HEK293T (cell line): ENCODE measurements at regions not wholly inside any gene's neighbourhood (a gene's known extent, or its start where the extent isn't known, plus 50 kb on each side); places are given as distances from the start of the nearest gene placed in this dataset.

Source experiments
- CTCF ChIA-PET: fragments of 350-600 bp; formaldehyde crosslinking; extraction: SDS; loops from one replicate; lab custom pipeline; 2021; ENCODE audit warnings: antibody characterized with exemption, inconsistent platforms; lab: Yijun Ruan, JAX
- POLR2A ChIA-PET: fragments of 350-600 bp; formaldehyde crosslinking; extraction: SDS; loops from one replicate; lab custom pipeline; 2020; ENCODE audit warnings: antibody characterized with exemption, inconsistent platforms; lab: Yijun Ruan, JAX
- DNase-seq: peaks from one replicate; pipeline ENCODE4 v3.0.0; 2012; ENCODE audit warnings: mixed read lengths; ENCODE audit errors: extremely low spot score
- ARNT ChIP-seq: fragments of 450-650 bp; IDR thresholded peaks from 2 replicates; pipeline ENCODE4 v1.6.1; 2017; ENCODE audit warnings: mild to moderate bottlenecking
- BHLHE40 ChIP-seq: fragments of 450-650 bp; IDR thresholded peaks from 2 replicates; pipeline ENCODE4 v1.6.1; 2016; ENCODE audit warnings: mild to moderate bottlenecking, moderate library complexity, borderline replicate concordance
- CTBP1 ChIP-seq: fragments of 450-650 bp; IDR thresholded peaks from 2 replicates; pipeline ENCODE4 v1.6.1; 2016; ENCODE audit warnings: borderline replicate concordance
- ELF4 ChIP-seq: fragments of 450-650 bp; IDR thresholded peaks from 2 replicates; pipeline ENCODE4 v1.6.1; 2017; ENCODE audit warnings: antibody characterized with exemption
- FOXA1 ChIP-seq: fragments of 450-650 bp; IDR thresholded peaks from 2 replicates; pipeline ENCODE4 v1.6.1; 2016; ENCODE audit warnings: mild to moderate bottlenecking
- FOXK2 ChIP-seq: fragments of 450-650 bp; IDR thresholded peaks from 2 replicates; pipeline ENCODE4 v1.6.1; 2016; ENCODE audit warnings: mild to moderate bottlenecking
- FOXM1 ChIP-seq: fragments of 450-650 bp; IDR thresholded peaks from 2 replicates; pipeline ENCODE4 v1.6.1; 2017; ENCODE audit warnings: mild to moderate bottlenecking, borderline replicate concordance
- HDGF ChIP-seq: fragments of 450-650 bp; IDR thresholded peaks from 2 replicates; pipeline ENCODE4 v1.6.1; 2017; ENCODE audit warnings: antibody characterized with exemption, borderline replicate concordance
- L3MBTL2 ChIP-seq: fragments of 450-650 bp; conservative IDR thresholded peaks from 2 replicates; pipeline ENCODE4 v1.6.1; 2016; ENCODE audit warnings: mild to moderate bottlenecking
- LEF1 ChIP-seq: fragments of 450-650 bp; IDR thresholded peaks from 2 replicates; pipeline ENCODE4 v1.6.1; 2017; ENCODE audit warnings: mild to moderate bottlenecking, borderline replicate concordance
- NFRKB ChIP-seq: fragments of 450-650 bp; IDR thresholded peaks from 2 replicates; pipeline ENCODE4 v1.6.1; 2016; ENCODE audit warnings: mild to moderate bottlenecking, moderate library complexity
- SP1 ChIP-seq: fragments of 450-650 bp; IDR thresholded peaks from 2 replicates; pipeline ENCODE4 v1.6.1; 2017
- SUZ12 ChIP-seq: fragments of 450-650 bp; IDR thresholded peaks from 2 replicates; pipeline ENCODE4 v1.6.1; 2016; ENCODE audit warnings: mild to moderate bottlenecking
- TARDBP ChIP-seq: fragments of 450-650 bp; IDR thresholded peaks from 2 replicates; pipeline ENCODE4 v1.6.1; 2016
- ZNF384 ChIP-seq: fragments of 450-650 bp; IDR thresholded peaks from 2 replicates; pipeline ENCODE4 v1.6.1; 2016
- TF ChIP-seq, protein P1 (sequence below): fragments of 450-650 bp; IDR thresholded peaks from 2 replicates; pipeline ENCODE4 v1.6.1; 2016

GRCh38 chr6:92840246-92840930 is 579.0 kb downstream of the EPHA7 start:
- no peak for TF ChIP-seq ZNF384
- TF ChIP-seq NFRKB: no peak
- TF ChIP-seq BHLHE40: no peak
- TF ChIP-seq ARNT: no peak
- TF ChIP-seq, protein P1, sequence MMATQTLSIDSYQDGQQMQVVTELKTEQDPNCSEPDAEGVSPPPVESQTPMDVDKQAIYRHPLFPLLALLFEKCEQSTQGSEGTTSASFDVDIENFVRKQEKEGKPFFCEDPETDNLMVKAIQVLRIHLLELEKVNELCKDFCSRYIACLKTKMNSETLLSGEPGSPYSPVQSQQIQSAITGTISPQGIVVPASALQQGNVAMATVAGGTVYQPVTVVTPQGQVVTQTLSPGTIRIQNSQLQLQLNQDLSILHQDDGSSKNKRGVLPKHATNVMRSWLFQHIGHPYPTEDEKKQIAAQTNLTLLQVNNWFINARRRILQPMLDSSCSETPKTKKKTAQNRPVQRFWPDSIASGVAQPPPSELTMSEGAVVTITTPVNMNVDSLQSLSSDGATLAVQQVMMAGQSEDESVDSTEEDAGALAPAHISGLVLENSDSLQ: no peak
- no peak for TF ChIP-seq SP1
- TF ChIP-seq FOXM1: no peak
- TF ChIP-seq SUZ12: no peak
- no peak for TF ChIP-seq ELF4
- TF ChIP-seq LEF1: no peak
- TF ChIP-seq FOXK2: no peak
- no peak for TF ChIP-seq HDGF
- no peak for TF ChIP-seq FOXA1
- no peak for TF ChIP-seq L3MBTL2
- no peak for TF ChIP-seq CTBP1
- no peak for TF ChIP-seq TARDBP
- POLR2A ChIA-PET: no interaction called here
- CTCF ChIA-PET: no interaction called here
- no peak for DNase-seq

DNA sequence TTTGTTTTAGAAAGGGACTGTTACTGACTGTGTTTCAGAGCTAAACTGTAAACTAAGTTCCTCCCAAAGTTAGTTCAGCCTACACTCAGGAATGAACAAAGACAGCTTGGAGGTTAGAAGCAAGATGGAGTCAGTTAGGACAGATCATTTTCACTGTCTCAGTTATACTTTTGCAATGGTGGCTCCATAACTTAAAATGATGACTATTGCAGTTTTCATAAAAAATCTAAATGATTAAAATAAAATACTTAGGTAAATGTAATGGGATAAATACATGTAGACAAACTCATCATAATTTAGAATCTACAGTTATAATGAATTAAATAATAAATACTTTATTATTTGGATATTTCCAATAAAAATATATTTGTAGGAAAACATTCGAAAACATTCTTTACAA is 590.6 kb downstream of the EPHA7 start:
- ChIA-PET CTCF (no interaction called here), POLR2A (no interaction called here)
- TF ChIP-seq TARDBP (no peak), FOXK2 (no peak), CTBP1 (no peak), ZNF384 (no peak), NFRKB (no peak), HDGF (no peak), SUZ12 (no peak), LEF1 (no peak), FOXM1 (no peak), FOXA1 (no peak)
- TF ChIP-seq, protein P1: no peak
- no peak for DNase-seq

- POLR2A ChIA-PET: no interaction called here
- no peak for DNase-seq
- no peak for TF ChIP-seq TARDBP
- no peak for TF ChIP-seq LEF1
- TF ChIP-seq NFRKB: no peak
- TF ChIP-seq ELF4: no peak
- no peak for TF ChIP-seq ZNF384
- no peak for TF ChIP-seq FOXK2
- TF ChIP-seq, protein P1: no peak
- no peak for TF ChIP-seq SP1
- no peak for TF ChIP-seq ARNT
- no peak for TF ChIP-seq CTBP1
- no peak for TF ChIP-seq FOXA1
- TF ChIP-seq SUZ12: no peak
- CTCF ChIA-PET: interaction anchor here (0.7 to 1.3 kb wide), 2 partner anchors 17 to 20 kb away, joined by 3 to 7 read pairs; no protein-coding TSS in a partner anchor
Observed at GRCh38 chr6:92827104-92827503, 592.3 kb downstream of the EPHA7 start.

GRCh38 chr6:92826633-92827032 is 592.7 kb downstream of the EPHA7 start:
- ChIA-PET CTCF (interaction anchor here (0.7 to 1.3 kb wide), 2 partner anchors 16 to 20 kb away, joined by 3 to 7 read pairs; no protein-coding TSS in a partner anchor), POLR2A (no interaction called here)
- TF ChIP-seq L3MBTL2: no peak
- TF ChIP-seq TARDBP: no peak
- no peak for TF ChIP-seq ZNF384
- no peak for TF ChIP-seq FOXA1
- TF ChIP-seq, protein P1: no peak
- TF ChIP-seq SUZ12: no peak
- no peak for TF ChIP-seq SP1
- no peak for TF ChIP-seq BHLHE40
- no peak for DNase-seq

- TF ChIP-seq FOXA1: no peak
- TF ChIP-seq BHLHE40: no peak
- no peak for TF ChIP-seq CTBP1
- no peak for TF ChIP-seq L3MBTL2
- TF ChIP-seq ARNT: no peak
- no peak for DNase-seq
- ChIA-PET POLR2A (no interaction called here), CTCF (interaction anchor here (1.0 kb wide), 1 partner anchor 10 kb away, joined by 3 read pairs; no protein-coding TSS in a partner anchor)
Observed at GRCh38 chr6:92822222-92822621, 597.1 kb downstream of the EPHA7 start.

DNA sequence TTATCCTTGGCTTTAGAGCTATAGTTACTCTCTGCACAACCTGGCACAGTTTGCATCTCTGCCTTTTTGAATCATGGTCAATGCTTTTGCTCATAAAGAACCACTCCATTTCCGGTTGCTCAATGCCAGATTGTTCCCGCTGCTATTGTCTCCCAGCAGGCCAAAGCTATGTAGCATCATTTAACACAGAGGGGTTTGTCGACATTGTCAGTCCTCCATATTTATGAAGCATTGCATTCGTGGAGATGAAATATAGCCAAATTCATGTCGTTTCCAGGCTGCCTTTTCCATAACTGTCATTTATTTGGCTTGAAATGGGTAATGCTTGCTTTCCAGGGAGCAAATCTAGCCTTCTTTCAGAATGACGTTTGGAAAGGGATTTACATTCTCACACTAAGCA is 598.8 kb downstream of the EPHA7 start:
- no peak for DNase-seq
- TF ChIP-seq CTBP1 (no peak), SP1 (no peak), FOXK2 (no peak), FOXM1 (no peak), L3MBTL2 (no peak), LEF1 (no peak), NFRKB (no peak), TARDBP (no peak), SUZ12 (no peak), BHLHE40 (no peak), ELF4 (no peak), HDGF (no peak), FOXA1 (no peak), ZNF384 (no peak), ARNT (no peak)
- TF ChIP-seq, protein P1: no peak
- ChIA-PET POLR2A (no interaction called here), CTCF (no interaction called here)
